Effector memory CD8-positive, alpha-beta T cell (primary cell): ENCODE measurements at regions not wholly inside any gene's neighbourhood (a gene's known extent, or its start where the extent isn't known, plus 50 kb on each side); places are given as distances from the start of the nearest gene placed in this dataset.
"Not testable (repeated sequence)": the region's sequence is repeated elsewhere in the genome, so short reads cannot be mapped to it uniquely, and the experiment has no call there.

Experiments used
- ATAC-seq: fragments of 150-1000 bp; cut with Tn5 transposase; replicated peaks from 2 replicates; pipeline ENCODE4 v1.10.0; 2021; ENCODE audit warnings: mild to moderate bottlenecking, moderate library complexity
- DNase-seq, 3 experiments: peaks; one replicate each; pipeline ENCODE4 v3.0.0; 2021
- H3K27ac Mint-ChIP-seq, 2 donors: one replicate each; pipeline ENCODE4 v1.8.0; 2022; ENCODE audit warnings: mild to moderate bottlenecking in 2 of 2, mixed read lengths in 2 of 2, moderate library complexity in 2 of 2
- H3K27me3 Mint-ChIP-seq, 2 donors: one replicate each; pipeline ENCODE4 v1.8.0; 2022; ENCODE audit warnings: mixed read lengths in 2 of 2
- H3K36me3 Mint-ChIP-seq: one replicate; pipeline ENCODE4 v1.8.0; 2022; ENCODE audit warnings: mild to moderate bottlenecking, moderate library complexity, mixed read lengths; ENCODE audit not compliant: insufficient read depth
- H3K4me1 Mint-ChIP-seq, 2 donors: one replicate each; pipeline ENCODE4 v1.8.0; 2022; ENCODE audit warnings: low read depth in 2 of 2, mixed read lengths in 2 of 2
- H3K4me3 Mint-ChIP-seq, 2 donors: one replicate each; pipeline ENCODE4 v1.8.0; 2022; ENCODE audit warnings: mild to moderate bottlenecking in 2 of 2, mixed read lengths in 2 of 2, moderate library complexity in 2 of 2
- H3K9me3 Mint-ChIP-seq, 2 donors: one replicate each; pipeline ENCODE4 v1.8.0; 2022; ENCODE audit warnings: mixed read lengths in 2 of 2

DNA sequence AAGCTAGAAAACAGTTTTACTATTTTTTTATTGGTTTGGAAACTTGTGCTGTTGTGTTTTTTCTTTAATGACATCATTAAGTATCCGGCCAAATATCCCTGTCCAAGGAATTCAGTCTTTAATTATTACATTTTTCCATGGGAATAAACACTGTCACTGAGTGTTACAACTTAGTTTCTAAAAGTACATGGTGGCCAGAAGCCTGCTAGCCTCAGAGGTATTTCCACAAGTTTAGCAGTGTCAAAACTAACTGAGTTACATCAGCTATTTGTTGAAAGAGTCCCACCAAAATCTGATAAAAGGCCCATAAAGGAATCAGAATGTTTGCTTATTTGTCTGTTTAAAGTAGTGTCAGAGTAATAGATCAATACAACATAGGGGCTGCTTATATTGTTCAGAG, 331.6 kb downstream of the GOLGA6L6 start:
- not testable (repeated sequence) for ATAC-seq, H3K4me1 Mint-ChIP-seq, H3K9me3 Mint-ChIP-seq, H3K4me3 Mint-ChIP-seq, DNase-seq, H3K27me3 Mint-ChIP-seq, H3K36me3 Mint-ChIP-seq, H3K27ac Mint-ChIP-seq

- not testable (repeated sequence) for H3K27me3 Mint-ChIP-seq, H3K4me3 Mint-ChIP-seq, H3K36me3 Mint-ChIP-seq, ATAC-seq, H3K9me3 Mint-ChIP-seq, DNase-seq, H3K4me1 Mint-ChIP-seq, H3K27ac Mint-ChIP-seq
Measured at GRCh38 chr15:20207607-20208006, 334.0 kb downstream of the GOLGA6L6 start.

- not testable (repeated sequence) for H3K27ac Mint-ChIP-seq, H3K4me1 Mint-ChIP-seq, DNase-seq, ATAC-seq, H3K36me3 Mint-ChIP-seq, H3K27me3 Mint-ChIP-seq, H3K4me3 Mint-ChIP-seq, H3K9me3 Mint-ChIP-seq
Measured at GRCh38 chr15:20207198-20207597, 334.4 kb downstream of the GOLGA6L6 start.

DNA sequence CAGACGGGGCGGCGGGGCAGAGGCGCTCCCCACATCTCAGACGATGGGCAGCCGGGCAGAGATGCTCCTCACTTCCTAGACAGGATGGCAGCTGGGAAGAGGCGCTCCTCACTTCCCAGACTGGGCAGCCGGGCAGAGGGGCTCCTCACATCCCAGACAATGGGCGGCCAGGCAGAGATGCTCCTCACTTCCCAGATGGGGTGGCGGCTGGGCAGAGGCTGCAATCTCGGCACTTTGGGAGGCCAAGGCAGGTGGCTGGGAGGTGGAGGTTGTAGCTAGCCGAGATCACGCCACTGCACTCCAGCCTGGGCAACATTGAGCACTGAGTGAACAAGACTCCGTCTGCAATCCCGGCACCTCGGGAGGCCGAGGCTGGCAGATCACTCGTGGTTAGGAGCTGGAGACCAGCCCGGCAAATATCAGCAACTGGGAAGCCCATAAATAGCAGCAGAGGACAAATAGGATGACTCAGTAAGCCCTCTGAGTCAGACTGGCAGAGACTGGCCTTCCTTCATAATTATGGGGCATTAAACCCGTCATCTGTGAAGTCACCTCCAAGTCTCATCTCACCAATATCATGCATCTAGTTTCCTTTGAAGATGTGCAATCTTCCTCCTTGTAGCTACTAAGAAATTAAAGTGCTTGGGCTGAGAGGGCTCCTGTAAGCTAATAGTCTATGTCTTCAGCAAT, 337.3 kb downstream of the GOLGA6L6 start:
- not testable (repeated sequence) for DNase-seq, H3K27ac Mint-ChIP-seq, H3K36me3 Mint-ChIP-seq, H3K4me1 Mint-ChIP-seq, H3K27me3 Mint-ChIP-seq, H3K4me3 Mint-ChIP-seq, ATAC-seq, H3K9me3 Mint-ChIP-seq

GRCh38 chr15:20203649-20204150, 337.9 kb downstream of the GOLGA6L6 start:
- H3K4me3 Mint-ChIP-seq, DNase-seq, H3K4me1 Mint-ChIP-seq, H3K9me3 Mint-ChIP-seq, H3K36me3 Mint-ChIP-seq, H3K27me3 Mint-ChIP-seq, ATAC-seq, H3K27ac Mint-ChIP-seq: not testable (repeated sequence)

DNA sequence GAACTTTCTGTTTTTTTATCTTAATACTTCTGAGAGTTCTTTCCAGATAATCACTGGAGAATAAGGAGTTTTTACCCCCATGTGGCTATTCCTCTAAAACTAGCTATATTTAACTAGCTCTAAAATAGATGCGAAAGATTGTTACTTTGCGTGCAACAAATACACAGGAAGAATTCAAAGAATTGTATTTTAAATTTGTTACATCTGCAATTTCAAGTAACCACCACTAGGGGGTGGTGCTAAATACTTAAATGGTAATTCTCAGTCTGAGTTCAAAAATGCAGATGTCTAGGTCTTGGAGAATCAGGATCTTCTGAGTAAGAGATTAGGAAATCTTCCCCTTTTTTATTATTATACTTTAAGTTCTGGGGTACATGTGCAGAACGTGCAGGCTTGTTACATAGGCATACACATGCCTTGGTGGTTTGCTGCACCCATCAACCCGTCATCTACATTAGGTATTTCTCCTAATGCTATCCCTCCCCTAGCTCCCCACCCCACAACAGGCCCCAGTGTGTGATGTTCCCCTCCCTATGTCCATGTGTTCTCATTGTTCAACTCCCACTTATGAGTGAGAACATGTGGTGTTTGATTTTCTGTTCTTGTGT, 346.9 kb downstream of the GOLGA6L6 start:
- H3K4me1 Mint-ChIP-seq, DNase-seq, ATAC-seq, H3K4me3 Mint-ChIP-seq, H3K27me3 Mint-ChIP-seq, H3K9me3 Mint-ChIP-seq, H3K36me3 Mint-ChIP-seq, H3K27ac Mint-ChIP-seq: not testable (repeated sequence)

- not testable (repeated sequence) for H3K9me3 Mint-ChIP-seq, H3K27ac Mint-ChIP-seq, H3K36me3 Mint-ChIP-seq, H3K4me1 Mint-ChIP-seq, H3K4me3 Mint-ChIP-seq, H3K27me3 Mint-ChIP-seq
- ATAC-seq (peak; percentile 97), DNase-seq (peak; percentile 56 to 60 (median 58))
Measured at GRCh38 chr15:20192982-20193929, 348.3 kb downstream of the GOLGA6L6 start.

GRCh38 chr15:20191508-20192125, 350.0 kb downstream of the GOLGA6L6 start:
- not testable (repeated sequence) for H3K9me3 Mint-ChIP-seq, DNase-seq, ATAC-seq, H3K27ac Mint-ChIP-seq, H3K4me1 Mint-ChIP-seq, H3K36me3 Mint-ChIP-seq, H3K27me3 Mint-ChIP-seq, H3K4me3 Mint-ChIP-seq

DNA sequence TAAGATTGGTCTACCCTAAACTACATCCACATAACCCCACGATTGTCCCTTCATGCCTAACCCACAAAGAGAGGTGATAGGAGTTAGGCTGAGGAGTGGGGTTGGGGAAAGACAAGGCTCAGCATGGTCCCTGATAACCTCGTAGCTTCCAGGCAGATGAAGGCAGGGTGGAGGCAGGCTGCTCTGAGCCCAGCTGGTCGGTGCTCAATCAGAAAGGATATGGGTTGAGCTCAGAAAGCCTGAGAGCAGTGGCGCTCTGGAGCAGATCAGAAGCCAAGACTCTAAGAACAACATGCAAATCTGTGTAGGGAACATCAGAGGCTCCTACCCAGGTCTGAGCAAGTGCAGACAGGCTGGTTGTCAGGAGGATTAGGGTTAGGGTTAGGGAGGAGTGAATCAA, 353.0 kb downstream of the GOLGA6L6 start:
- DNase-seq, H3K4me3 Mint-ChIP-seq, H3K4me1 Mint-ChIP-seq, H3K36me3 Mint-ChIP-seq, ATAC-seq, H3K27ac Mint-ChIP-seq, H3K27me3 Mint-ChIP-seq, H3K9me3 Mint-ChIP-seq: not testable (repeated sequence)

GRCh38 chr15:20187370-20188355, 353.9 kb downstream of the GOLGA6L6 start:
- H3K4me1 Mint-ChIP-seq, ATAC-seq, H3K36me3 Mint-ChIP-seq, H3K27me3 Mint-ChIP-seq, H3K27ac Mint-ChIP-seq, H3K4me3 Mint-ChIP-seq, H3K9me3 Mint-ChIP-seq, DNase-seq: not testable (repeated sequence)

DNA sequence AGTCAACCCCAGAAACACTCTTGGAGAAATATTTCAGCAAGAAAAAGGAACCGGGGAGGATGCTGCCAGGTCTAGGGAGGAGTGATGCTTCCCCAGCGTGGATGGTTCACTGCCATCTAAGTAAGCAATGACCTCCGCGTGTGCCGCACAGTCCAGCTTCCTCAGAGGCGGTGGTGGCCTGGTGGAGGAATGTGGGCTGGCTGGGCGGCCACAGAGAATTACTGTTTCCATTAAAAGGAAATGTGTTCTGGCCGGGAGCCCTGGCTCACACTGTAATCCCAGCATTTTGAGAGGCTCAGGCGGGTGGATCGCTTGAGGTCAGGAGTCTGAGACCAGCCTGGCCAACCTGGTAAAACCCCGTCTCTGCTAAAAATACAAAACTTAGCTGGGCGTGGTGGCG, 356.7 kb downstream of the GOLGA6L6 start:
- H3K36me3 Mint-ChIP-seq, H3K27me3 Mint-ChIP-seq, H3K4me1 Mint-ChIP-seq, H3K4me3 Mint-ChIP-seq, H3K27ac Mint-ChIP-seq, DNase-seq, H3K9me3 Mint-ChIP-seq, ATAC-seq: not testable (repeated sequence)

DNA sequence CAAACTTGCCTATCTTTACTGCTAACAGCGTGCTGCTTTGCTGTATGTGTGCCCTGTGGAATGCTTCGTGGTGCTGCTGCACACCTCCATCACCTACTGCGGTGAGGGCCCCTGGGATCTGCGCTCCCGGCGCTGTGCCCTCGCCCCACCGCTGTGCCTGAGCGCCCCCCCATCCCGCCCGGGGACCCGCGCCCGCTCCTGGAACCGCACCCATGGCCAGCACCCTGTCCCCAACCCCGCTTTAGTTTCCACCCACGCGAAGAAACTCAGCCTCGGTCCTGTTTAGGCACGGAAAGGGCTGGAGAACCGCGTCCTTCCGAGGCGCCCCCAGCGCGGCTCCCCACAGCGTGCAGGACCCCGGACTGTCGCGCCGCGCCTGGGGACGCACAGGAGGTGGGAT, 373.4 kb downstream of the GOLGA6L6 start:
- H3K27me3 Mint-ChIP-seq, DNase-seq, H3K36me3 Mint-ChIP-seq, ATAC-seq, H3K9me3 Mint-ChIP-seq, H3K4me1 Mint-ChIP-seq, H3K27ac Mint-ChIP-seq, H3K4me3 Mint-ChIP-seq: not testable (repeated sequence)
